ENCODE measurements at regions not wholly inside any gene's neighbourhood (a gene's known extent, or its start where the extent isn't known, plus 50 kb on each side); places are given as distances from the start of the nearest gene placed in this dataset.

- no peak for DNase-seq
These were observed 138.2 kb upstream of the VSTM2B start for GRCh38 chr19:29387586-29387985.

GRCh38 chr19:29389495-29389894, 136.3 kb upstream of the VSTM2B start:
- Mint-ChIP-seq H3K36me3 (ENCODE audit: low read depth) (no peaks in the 10 kb centered on the region), H3K4me1 (no peaks in the 10 kb centered on the region), H3K27ac (no peak overlapping the region), H3K27me3 (peaks cover 9% of the 10 kb centered on the region), H3K4me3 (no peak overlapping the region)
- ATAC-seq = no peak
- no peaks in the 10 kb centered on the region for H3K9me3 ChIP-seq (ENCODE audit: control insufficient read depth, low read length, poor library complexity, severe bottlenecking)
- DNase-seq = no peak

More at GRCh38 chr19:29387586-29387985, 138.2 kb upstream of the VSTM2B start:
- Mint-ChIP-seq H3K36me3 (ENCODE audit: low read depth) (no peaks in the 10 kb centered on the region), H3K27ac (no peak overlapping the region), H3K4me3 (no peak overlapping the region), H3K27me3 (peaks cover 12% of the 10 kb centered on the region), H3K4me1 (no peaks in the 10 kb centered on the region)
- ATAC-seq = no peak
- H3K9me3 ChIP-seq (ENCODE audit: control insufficient read depth, low read length, poor library complexity, severe bottlenecking) = no peaks in the 10 kb centered on the region

- ATAC-seq = no peak
These were observed 135.1 kb upstream of the VSTM2B start for GRCh38 chr19:29390742-29391141.

GRCh38 chr19:29393915-29394460, 131.8 kb upstream of the VSTM2B start:
- Mint-ChIP-seq H3K36me3 (ENCODE audit: low read depth) (no peaks in the 10 kb centered on the region), H3K27me3 (peaks cover 13% of the 10 kb centered on the region), H3K4me3 (no peak overlapping the region), H3K4me1 (no peaks in the 10 kb centered on the region), H3K27ac (no peak overlapping the region)
- DNase-seq = no peak
- no peaks in the 10 kb centered on the region for H3K9me3 ChIP-seq (ENCODE audit: control insufficient read depth, low read length, poor library complexity, severe bottlenecking)
- ATAC-seq = no peak

More at GRCh38 chr19:29390742-29391141, 135.1 kb upstream of the VSTM2B start:
- Mint-ChIP-seq H3K36me3 (ENCODE audit: low read depth) (no peaks in the 10 kb centered on the region), H3K4me3 (no peak overlapping the region), H3K27me3 (peaks cover 7% of the 10 kb centered on the region), H3K4me1 (no peaks in the 10 kb centered on the region), H3K27ac (no peak overlapping the region)
- H3K9me3 ChIP-seq (ENCODE audit: control insufficient read depth, low read length, poor library complexity, severe bottlenecking) = no peaks in the 10 kb centered on the region
- DNase-seq = no peak

GRCh38 chr19:29395111-29395733, 130.6 kb upstream of the VSTM2B start:
- H3K27ac Mint-ChIP-seq = no peak overlapping the region
- no peak for ATAC-seq
- no peaks in the 10 kb centered on the region for H3K9me3 ChIP-seq (ENCODE audit: control insufficient read depth, low read length, poor library complexity, severe bottlenecking)
- H3K4me1 Mint-ChIP-seq = no peaks in the 10 kb centered on the region
- peaks cover 23% of the 10 kb centered on the region for H3K27me3 Mint-ChIP-seq
- H3K4me3 Mint-ChIP-seq = no peak overlapping the region
- no peaks in the 10 kb centered on the region for H3K36me3 Mint-ChIP-seq (ENCODE audit: low read depth)
- DNase-seq = no peak

- H3K27ac Mint-ChIP-seq = no peak overlapping the region
- H3K27me3 Mint-ChIP-seq = peaks cover 27% of the 10 kb centered on the region
- no peaks in the 10 kb centered on the region for H3K4me1 Mint-ChIP-seq
- no peaks in the 10 kb centered on the region for H3K9me3 ChIP-seq (ENCODE audit: control insufficient read depth, low read length, poor library complexity, severe bottlenecking)
- DNase-seq (no peak), ATAC-seq (no peak)
- no peak overlapping the region for H3K4me3 Mint-ChIP-seq
- no peaks in the 10 kb centered on the region for H3K36me3 Mint-ChIP-seq (ENCODE audit: low read depth)
These were observed 129.9 kb upstream of the VSTM2B start for GRCh38 chr19:29395734-29396414.

- no peaks in the 10 kb centered on the region for H3K9me3 ChIP-seq (ENCODE audit: control insufficient read depth, low read length, poor library complexity, severe bottlenecking)
- no peak for ATAC-seq
- H3K36me3 Mint-ChIP-seq (ENCODE audit: low read depth) = no peaks in the 10 kb centered on the region
- peaks cover 29% of the 10 kb centered on the region for H3K27me3 Mint-ChIP-seq
- no peaks in the 10 kb centered on the region for H3K4me1 Mint-ChIP-seq
- H3K27ac Mint-ChIP-seq = peak overlapping the region; percentile 19
- H3K4me3 Mint-ChIP-seq = no peak overlapping the region
- DNase-seq = no peak
These were observed 128.9 kb upstream of the VSTM2B start for GRCh38 chr19:29396925-29397324.

GRCh38 chr19:29397748-29398147, 128.0 kb upstream of the VSTM2B start:
- Mint-ChIP-seq H3K27ac (no peak overlapping the region), H3K36me3 (ENCODE audit: low read depth) (no peaks in the 10 kb centered on the region), H3K4me3 (no peak overlapping the region), H3K27me3 (peaks cover 29% of the 10 kb centered on the region), H3K4me1 (no peaks in the 10 kb centered on the region)
- DNase-seq (no peak), ATAC-seq (no peak)
- no peaks in the 10 kb centered on the region for H3K9me3 ChIP-seq (ENCODE audit: control insufficient read depth, low read length, poor library complexity, severe bottlenecking)

- H3K4me1 Mint-ChIP-seq = no peaks in the 10 kb centered on the region
- no peaks in the 10 kb centered on the region for H3K36me3 Mint-ChIP-seq (ENCODE audit: low read depth)
- H3K4me3 Mint-ChIP-seq = no peak overlapping the region
- H3K9me3 ChIP-seq (ENCODE audit: control insufficient read depth, low read length, poor library complexity, severe bottlenecking) = no peaks in the 10 kb centered on the region
- no peak overlapping the region for H3K27ac Mint-ChIP-seq
- no peak for ATAC-seq
- DNase-seq = no peak
- H3K27me3 Mint-ChIP-seq = peaks cover 40% of the 10 kb centered on the region
These were observed 126.0 kb upstream of the VSTM2B start for GRCh38 chr19:29399804-29400203.

- Mint-ChIP-seq H3K4me3 (no peak overlapping the region), H3K27ac (no peak overlapping the region), H3K27me3 (peaks cover 40% of the 10 kb centered on the region), H3K4me1 (no peaks in the 10 kb centered on the region), H3K36me3 (ENCODE audit: low read depth) (no peaks in the 10 kb centered on the region)
- ATAC-seq = no peak
- H3K9me3 ChIP-seq (ENCODE audit: control insufficient read depth, low read length, poor library complexity, severe bottlenecking) = no peaks in the 10 kb centered on the region
- no peak for DNase-seq
These were observed 124.7 kb upstream of the VSTM2B start for GRCh38 chr19:29400917-29401711.

GRCh38 chr19:29401712-29402421, 123.9 kb upstream of the VSTM2B start:
- Mint-ChIP-seq H3K4me3 (no peak overlapping the region), H3K27ac (no peak overlapping the region), H3K27me3 (peaks cover 35% of the 10 kb centered on the region), H3K36me3 (ENCODE audit: low read depth) (no peaks in the 10 kb centered on the region), H3K4me1 (no peaks in the 10 kb centered on the region)
- H3K9me3 ChIP-seq (ENCODE audit: control insufficient read depth, low read length, poor library complexity, severe bottlenecking) = no peaks in the 10 kb centered on the region
- no peak for DNase-seq
- no peak for ATAC-seq

- no peak for ATAC-seq
- H3K36me3 Mint-ChIP-seq (ENCODE audit: low read depth) = no peaks in the 10 kb centered on the region
- peaks cover 38% of the 10 kb centered on the region for H3K27me3 Mint-ChIP-seq
- H3K27ac Mint-ChIP-seq = no peak overlapping the region
- no peak for DNase-seq
- H3K9me3 ChIP-seq (ENCODE audit: control insufficient read depth, low read length, poor library complexity, severe bottlenecking) = no peaks in the 10 kb centered on the region
- H3K4me3 Mint-ChIP-seq = no peak overlapping the region
- H3K4me1 Mint-ChIP-seq = no peaks in the 10 kb centered on the region
These were observed 123.2 kb upstream of the VSTM2B start for GRCh38 chr19:29402563-29402962.

GRCh38 chr19:29404015-29404414, 121.8 kb upstream of the VSTM2B start:
- Mint-ChIP-seq H3K27ac (no peak overlapping the region), H3K4me1 (no peaks in the 10 kb centered on the region), H3K4me3 (no peak overlapping the region), H3K27me3 (peaks cover 45% of the 10 kb centered on the region), H3K36me3 (ENCODE audit: low read depth) (no peaks in the 10 kb centered on the region)
- DNase-seq (no peak), ATAC-seq (no peak)
- no peaks in the 10 kb centered on the region for H3K9me3 ChIP-seq (ENCODE audit: control insufficient read depth, low read length, poor library complexity, severe bottlenecking)

Measured in T-helper 17 cell (primary cell).